Activated CD8-positive, alpha-beta T cell treated with anti-CD3 and anti-CD28 coated beads for 36 hours (primary cell): ENCODE measurements at regions not wholly inside any gene's neighbourhood (a gene's known extent, or its start where the extent isn't known, plus 50 kb on each side); places are given as distances from the start of the nearest gene placed in this dataset.

Experiments used
- ATAC-seq: fragments of 200-7000 bp; cut with Tn5 transposase; one replicate; pipeline ENCODE4 v1.10.0; 2021; ENCODE audit warnings: mild to moderate bottlenecking, moderate library complexity
- CTCF ChIA-PET: fragments of 350-600 bp; sonication (Branson Sonifier 250); formaldehyde crosslinking; loops from one replicate; lab custom pipeline; 2021; ENCODE audit warnings: antibody characterized with exemption; lab: Charles Lee
- POLR2A ChIA-PET: fragments of 350-600 bp; sonication (Branson Sonifier 250); formaldehyde crosslinking; loops from one replicate; lab custom pipeline; 2021; ENCODE audit warnings: antibody characterized with exemption; lab: Charles Lee
- DNase-seq: peaks from one replicate; pipeline ENCODE4 v3.0.0-alpha.2; 2020
- H3K27ac Mint-ChIP-seq: one replicate; pipeline ENCODE4 v1.8.0; 2021; ENCODE audit warnings: mild to moderate bottlenecking, mixed read lengths
- H3K27me3 Mint-ChIP-seq: one replicate; pipeline ENCODE4 v1.8.0; 2021; ENCODE audit warnings: mixed read lengths
- H3K36me3 Mint-ChIP-seq: one replicate; pipeline ENCODE4 v1.8.0; 2021; ENCODE audit warnings: low read depth, mixed read lengths
- H3K4me1 Mint-ChIP-seq: one replicate; pipeline ENCODE4 v1.8.0; 2021; ENCODE audit warnings: low read depth, mixed read lengths
- H3K4me3 Mint-ChIP-seq: one replicate; pipeline ENCODE4 v1.8.0; 2021; ENCODE audit warnings: mild to moderate bottlenecking, moderate library complexity, mixed read lengths
- H3K9me3 Mint-ChIP-seq: one replicate; pipeline ENCODE4 v1.8.0; 2021; ENCODE audit warnings: mixed read lengths
- intact Hi-C: fragments of 100-400 bp; cut with micrococcal nuclease; formaldehyde crosslinking; loops from one replicate; pipeline ENCODE4 v1.10.0; 2022
- TF ChIP-seq, protein P1 (sequence below): fragments of 200-600 bp; IDR thresholded peaks from one replicate; pipeline ENCODE4 v1.8.0; 2022; ENCODE audit warnings: antibody characterized with exemption, mild to moderate bottlenecking

DNA sequence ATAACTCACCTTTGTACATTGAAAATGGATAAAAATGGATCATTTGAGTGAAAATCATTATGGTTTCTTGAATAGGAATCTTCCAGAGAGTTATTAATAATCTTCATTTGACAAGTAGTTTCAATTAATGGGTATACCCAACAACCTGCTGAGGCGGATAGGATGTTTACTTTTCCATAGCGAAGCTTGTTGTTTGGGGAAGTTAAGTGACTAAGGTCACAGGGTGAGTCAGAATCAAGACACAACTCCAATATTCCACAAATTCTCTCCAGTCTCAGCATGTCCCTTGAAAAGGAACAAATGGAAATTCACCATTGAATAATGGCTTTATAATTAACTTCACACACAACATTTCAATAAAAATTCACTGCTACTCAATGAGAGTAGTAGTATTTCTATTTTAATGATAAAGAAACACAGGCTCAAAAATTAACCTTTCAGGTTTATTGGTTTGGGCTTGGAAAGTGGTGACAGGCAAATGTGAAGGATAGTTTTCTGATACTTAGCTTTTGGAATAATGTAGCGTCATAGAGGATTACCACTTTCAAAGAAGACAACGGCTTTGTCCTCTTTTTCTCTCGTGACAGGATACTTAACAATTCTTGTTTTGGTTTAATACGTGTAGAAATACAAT is 211.3 kb downstream of the GPD2 start:
- ATAC-seq (no peak), DNase-seq (no peak)
- Mint-ChIP-seq H3K4me3 (no peak overlapping the region), H3K9me3 (no peaks in the 10 kb centered on the region), H3K36me3 (no peaks in the 10 kb centered on the region), H3K27ac (no peak overlapping the region), H3K27me3 (peaks cover 2% of the 10 kb centered on the region), H3K4me1 (no peaks in the 10 kb centered on the region)
- ChIA-PET CTCF (no interaction called here), POLR2A (no interaction called here)
- TF ChIP-seq, protein P1, sequence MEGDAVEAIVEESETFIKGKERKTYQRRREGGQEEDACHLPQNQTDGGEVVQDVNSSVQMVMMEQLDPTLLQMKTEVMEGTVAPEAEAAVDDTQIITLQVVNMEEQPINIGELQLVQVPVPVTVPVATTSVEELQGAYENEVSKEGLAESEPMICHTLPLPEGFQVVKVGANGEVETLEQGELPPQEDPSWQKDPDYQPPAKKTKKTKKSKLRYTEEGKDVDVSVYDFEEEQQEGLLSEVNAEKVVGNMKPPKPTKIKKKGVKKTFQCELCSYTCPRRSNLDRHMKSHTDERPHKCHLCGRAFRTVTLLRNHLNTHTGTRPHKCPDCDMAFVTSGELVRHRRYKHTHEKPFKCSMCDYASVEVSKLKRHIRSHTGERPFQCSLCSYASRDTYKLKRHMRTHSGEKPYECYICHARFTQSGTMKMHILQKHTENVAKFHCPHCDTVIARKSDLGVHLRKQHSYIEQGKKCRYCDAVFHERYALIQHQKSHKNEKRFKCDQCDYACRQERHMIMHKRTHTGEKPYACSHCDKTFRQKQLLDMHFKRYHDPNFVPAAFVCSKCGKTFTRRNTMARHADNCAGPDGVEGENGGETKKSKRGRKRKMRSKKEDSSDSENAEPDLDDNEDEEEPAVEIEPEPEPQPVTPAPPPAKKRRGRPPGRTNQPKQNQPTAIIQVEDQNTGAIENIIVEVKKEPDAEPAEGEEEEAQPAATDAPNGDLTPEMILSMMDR = no peak
- intact Hi-C loops = no loop called here

DNA sequence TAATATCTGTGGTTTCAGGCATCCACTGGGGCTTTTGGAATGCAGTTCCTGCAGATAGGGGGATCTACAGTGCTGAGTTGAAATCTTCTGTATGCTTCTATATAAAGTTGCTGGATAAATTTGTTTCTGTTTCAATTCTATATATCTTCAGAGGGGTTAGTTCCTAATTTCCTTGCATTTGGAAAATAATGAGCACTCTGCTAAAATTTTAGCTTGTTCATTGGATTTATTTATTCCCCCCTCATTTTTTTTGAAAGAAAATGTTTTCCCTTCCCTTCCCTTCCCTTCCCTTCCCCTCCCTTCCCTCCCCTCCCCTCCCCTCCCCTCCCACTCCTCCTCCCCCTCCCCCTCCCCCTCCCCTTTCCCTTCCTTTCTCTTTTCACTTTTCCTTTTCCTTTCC is 212.3 kb downstream of the GPD2 start:
- Mint-ChIP-seq H3K36me3 (no peaks in the 10 kb centered on the region), H3K27me3 (peaks cover 2% of the 10 kb centered on the region), H3K4me1 (no peaks in the 10 kb centered on the region), H3K27ac (no peak overlapping the region), H3K9me3 (no peaks in the 10 kb centered on the region), H3K4me3 (no peak overlapping the region)
- CTCF ChIA-PET = interaction anchor here (0.6 kb wide), 1 partner anchor 441 kb away, joined by 4 read pairs; no protein-coding TSS in a partner anchor
- intact Hi-C loops = no loop called here
- POLR2A ChIA-PET = no interaction called here
- TF ChIP-seq, protein P1 = no peak
- DNase-seq (no peak), ATAC-seq (no peak)

DNA sequence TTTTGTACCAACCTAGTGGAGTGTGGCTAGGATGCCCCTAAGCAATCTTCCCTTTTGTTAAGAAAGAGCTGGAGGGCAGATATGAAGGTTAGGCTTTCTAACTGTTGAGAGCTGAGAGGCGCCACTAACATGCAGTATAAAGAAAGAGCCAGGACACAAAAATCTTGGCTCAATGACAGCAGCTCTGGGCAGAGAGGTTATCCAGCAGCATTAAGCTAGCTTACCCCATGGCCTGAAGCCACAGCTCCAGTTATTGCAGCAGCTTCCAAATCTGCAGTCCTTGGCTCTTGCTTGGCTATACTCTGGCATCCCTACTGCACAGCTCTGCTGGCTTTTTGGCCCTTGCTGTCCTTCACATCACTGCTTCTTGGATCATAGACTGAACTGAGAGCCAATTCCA is 213.4 kb downstream of the GPD2 start:
- TF ChIP-seq, protein P1 = no peak
- CTCF ChIA-PET = no interaction called here
- Mint-ChIP-seq H3K4me1 (no peaks in the 10 kb centered on the region), H3K36me3 (no peaks in the 10 kb centered on the region), H3K27me3 (peaks cover 2% of the 10 kb centered on the region), H3K9me3 (no peaks in the 10 kb centered on the region), H3K4me3 (no peak overlapping the region), H3K27ac (no peak overlapping the region)
- POLR2A ChIA-PET = no interaction called here
- intact Hi-C loops = no loop called here
- no peak for ATAC-seq
- no peak for DNase-seq

DNA sequence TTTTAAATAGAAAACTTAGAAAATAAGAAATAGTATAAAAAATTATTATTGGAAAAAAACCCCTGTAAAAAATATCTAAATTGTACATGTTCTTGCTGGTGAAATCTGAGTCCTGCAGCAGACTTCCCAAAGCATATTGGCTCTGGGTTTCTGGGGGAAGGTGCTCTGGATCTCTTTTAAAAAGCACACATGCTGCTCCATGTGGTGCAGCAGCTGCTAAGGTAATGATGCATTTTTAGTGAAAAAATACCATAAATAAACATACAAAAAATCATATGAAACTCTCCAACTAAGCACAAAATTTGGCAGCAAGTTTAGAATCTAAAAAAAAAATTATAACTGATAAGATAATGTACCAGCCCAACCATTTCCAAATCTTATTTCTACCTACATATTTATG is 216.5 kb downstream of the GPD2 start:
- POLR2A ChIA-PET = no interaction called here
- no peak for DNase-seq
- CTCF ChIA-PET = no interaction called here
- intact Hi-C loops = no loop called here
- no peak for ATAC-seq
- TF ChIP-seq, protein P1 = no peak
- H3K4me1 Mint-ChIP-seq = no peaks in the 10 kb centered on the region
- no peaks in the 10 kb centered on the region for H3K27me3 Mint-ChIP-seq
- H3K4me3 Mint-ChIP-seq = no peak overlapping the region
- H3K9me3 Mint-ChIP-seq = no peaks in the 10 kb centered on the region
- no peak overlapping the region for H3K27ac Mint-ChIP-seq
- H3K36me3 Mint-ChIP-seq = no peaks in the 10 kb centered on the region

DNA sequence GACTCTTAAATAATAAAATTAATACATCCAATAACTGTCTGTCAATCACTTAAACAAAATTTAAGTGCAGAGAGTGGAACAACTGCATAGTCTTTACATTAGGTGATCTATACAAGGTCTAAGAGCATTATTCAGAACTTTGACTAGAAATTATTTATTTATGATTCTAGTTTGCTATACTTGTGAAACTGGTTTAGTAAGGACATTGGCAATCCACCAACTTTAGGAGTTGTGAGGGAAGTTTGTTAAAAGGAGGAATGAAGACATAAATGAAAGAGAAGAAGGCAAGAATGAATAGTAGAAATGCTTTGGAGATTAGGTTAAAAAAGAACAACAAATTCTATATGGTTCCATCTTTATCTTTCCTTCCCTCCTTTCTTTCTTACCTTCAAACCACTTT is 217.5 kb downstream of the GPD2 start:
- Mint-ChIP-seq H3K9me3 (no peaks in the 10 kb centered on the region), H3K4me1 (no peaks in the 10 kb centered on the region), H3K27me3 (no peaks in the 10 kb centered on the region), H3K4me3 (no peak overlapping the region), H3K27ac (no peak overlapping the region), H3K36me3 (no peaks in the 10 kb centered on the region)
- TF ChIP-seq, protein P1 = no peak
- POLR2A ChIA-PET = no interaction called here
- CTCF ChIA-PET = no interaction called here
- intact Hi-C loops = no loop called here
- no peak for DNase-seq
- no peak for ATAC-seq
